IMR-90 (cell line): ENCODE measurements at regions not wholly inside any gene's neighbourhood (a gene's known extent, or its start where the extent isn't known, plus 50 kb on each side); places are given as distances from the start of the nearest gene placed in this dataset.

Experiments used
- ATAC-seq: fragments of 200-7000 bp; cut with Tn5 transposase; 2 replicates; pipeline ENCODE4 v1.9.1; 2020; ENCODE audit warnings: low read depth, mild to moderate bottlenecking, moderate library complexity
- BruUV-seq: library from RNA; stranded (reverse); fragments of 400-500 nt; replicated peaks from 2 replicates; lab custom pipeline; 2021; lab: Mats Ljungman, UMichigan
- CTCF ChIA-PET: fragments of 300-600 bp; formaldehyde crosslinking; extraction: SDS; loops from one replicate; lab custom pipeline; 2021; ENCODE audit warnings: antibody characterized with exemption; lab: Yijun Ruan, JAX
- POLR2A ChIA-PET: fragments of 300-600 bp; sonication (Branson Sonifier 250); formaldehyde crosslinking; loops from one replicate; lab custom pipeline; 2022; ENCODE audit warnings: antibody characterized with exemption; ENCODE audit not compliant: unreplicated experiment; lab: Charles Lee
- DNase-seq: peaks from one replicate; pipeline ENCODE4 v3.0.0; 2013
- H2AFZ ChIP-seq: replicated peaks from 2 replicates; pipeline ENCODE3; 2013; ENCODE audit warnings: low read length, mild to moderate bottlenecking; ENCODE audit not compliant: poor library complexity
- H2AK5ac ChIP-seq: 2 replicates; pipeline ENCODE4 v1.6.1; 2013; ENCODE audit warnings: low read depth, low read length, inconsistent platforms
- H2AK9ac ChIP-seq: replicated peaks from 2 replicates; pipeline ENCODE3; 2013; ENCODE audit warnings: mild to moderate bottlenecking, low read depth, low read length, moderate library complexity; ENCODE audit not compliant: poor library complexity
- H2BK120ac ChIP-seq: 2 replicates; pipeline ENCODE4 v1.6.1; 2013; ENCODE audit warnings: low read depth, low read length, inconsistent platforms
- H2BK15ac ChIP-seq: 3 replicates; pipeline ENCODE4 v1.6.1; 2013; ENCODE audit warnings: low read depth, low read length, inconsistent platforms
- H2BK20ac ChIP-seq: 2 replicates; pipeline ENCODE4 v1.6.1; 2013; ENCODE audit warnings: low read depth, mild to moderate bottlenecking, inconsistent platforms, low read length, moderate library complexity
- H2BK5ac ChIP-seq: 2 replicates; pipeline ENCODE4 v1.6.1; 2013; ENCODE audit warnings: mild to moderate bottlenecking, low read depth, low read length, inconsistent platforms; ENCODE audit not compliant: poor library complexity, severe bottlenecking
- H3K14ac ChIP-seq: replicated peaks from 2 replicates; pipeline ENCODE4 v1.6.1; 2013; ENCODE audit warnings: low read depth, low read length, inconsistent platforms
- H3K18ac ChIP-seq: 2 replicates; pipeline ENCODE4 v1.6.1; 2013; ENCODE audit warnings: low read depth, low read length, control low read depth
- H3K23ac ChIP-seq: 2 replicates; pipeline ENCODE4 v1.6.1; 2013; ENCODE audit warnings: low read depth, low read length, inconsistent platforms
- H3K27ac ChIP-seq: 2 replicates; pipeline ENCODE4 v1.5.1; 2013; ENCODE audit warnings: mild to moderate bottlenecking, control low read depth, low read length; ENCODE audit not compliant: insufficient read depth
- H3K27me3 ChIP-seq: 2 replicates; pipeline ENCODE4 v1.6.1; 2013; ENCODE audit warnings: low read length; ENCODE audit not compliant: control insufficient read depth, insufficient read depth
- H3K36me3 ChIP-seq: 2 replicates; pipeline ENCODE4 v1.6.1; 2013; ENCODE audit warnings: low read length, mixed read lengths; ENCODE audit not compliant: control insufficient read depth, insufficient read depth
- H3K4ac ChIP-seq: 2 replicates; pipeline ENCODE4 v1.6.1; 2013; ENCODE audit warnings: low read depth, low read length, inconsistent platforms
- H3K4me1 ChIP-seq: 2 replicates; pipeline ENCODE4 v1.6.1; 2013; ENCODE audit warnings: low read length, mixed read lengths; ENCODE audit not compliant: control insufficient read depth, insufficient read depth
- H3K4me2 ChIP-seq: 2 replicates; pipeline ENCODE4 v1.6.1; 2013; ENCODE audit warnings: low read depth, mild to moderate bottlenecking, control low read depth, low read length, moderate library complexity
- H3K4me3 ChIP-seq: 2 replicates; pipeline ENCODE4 v1.5.1; 2013; ENCODE audit warnings: low read depth, mild to moderate bottlenecking, control low read depth, low read length, moderate library complexity; ENCODE audit not compliant: insufficient read depth
- H3K56ac ChIP-seq: 2 replicates; pipeline ENCODE4 v1.6.1; 2013; ENCODE audit warnings: low read length, inconsistent platforms; ENCODE audit not compliant: insufficient read depth; ENCODE audit errors: extremely low read depth
- H3K79me1 ChIP-seq, 2 experiments: 2 replicates each; pipeline ENCODE4 v1.6.1; 2013; ENCODE audit warnings: low read length in 2 of 2, inconsistent platforms in 1 of 2, low read depth in 1 of 2
- H3K9ac ChIP-seq: 2 replicates; pipeline ENCODE4 v1.6.1; 2013; ENCODE audit warnings: low read depth, low read length, control low read depth
- H3K9me1 ChIP-seq: 2 replicates; pipeline ENCODE4 v1.6.1; 2013; ENCODE audit warnings: low read length, inconsistent platforms; ENCODE audit not compliant: insufficient read depth
- H3K9me3 ChIP-seq: 2 replicates; pipeline ENCODE4 v1.6.1; 2013; ENCODE audit warnings: low read length; ENCODE audit not compliant: control insufficient read depth, insufficient read depth
- H4K20me1 ChIP-seq: 2 replicates; pipeline ENCODE4 v1.6.1; 2013; ENCODE audit warnings: low read length, inconsistent platforms; ENCODE audit not compliant: insufficient read depth
- H4K5ac ChIP-seq: 2 replicates; pipeline ENCODE4 v1.6.1; 2013; ENCODE audit warnings: mild to moderate bottlenecking, low read depth, low read length, control low read depth
- H4K8ac ChIP-seq, 2 experiments: 2 replicates each; pipeline ENCODE4 v1.6.1; 2013; ENCODE audit warnings: low read depth in 2 of 2, low read length in 2 of 2, control low read depth in 1 of 2, inconsistent platforms in 1 of 2
- H4K91ac ChIP-seq: 2 replicates; pipeline ENCODE4 v1.6.1; 2013; ENCODE audit warnings: low read depth, low read length, inconsistent platforms; ENCODE audit not compliant: insufficient read depth
- BHLHE40 ChIP-seq: fragments of 150-350 bp; IDR thresholded peaks from 2 replicates; pipeline ENCODE4 v1.6.1; 2016; ENCODE audit warnings: mild to moderate bottlenecking, low read depth, low read length
- CEBPB ChIP-seq: IDR thresholded peaks from 2 replicates; pipeline ENCODE4 v1.6.1; 2012; ENCODE audit warnings: low read depth, low read length, improper control_type of control experiment
- CHD1 ChIP-seq: IDR thresholded peaks from 2 replicates; pipeline ENCODE4 v1.6.1; 2012; ENCODE audit warnings: low read depth, low read length, improper control_type of control experiment
- CTCF ChIP-seq: conservative IDR thresholded peaks from 2 replicates; pipeline ENCODE4 v1.5.1; 2012; ENCODE audit warnings: mild to moderate bottlenecking, low read depth, low read length, improper control_type of control experiment
- ELK1 ChIP-seq: fragments of 150-350 bp; IDR thresholded peaks from 2 replicates; pipeline ENCODE4 v1.6.1; 2016; ENCODE audit warnings: low read depth, mild to moderate bottlenecking, low read length, moderate library complexity, borderline replicate concordance
- FOS ChIP-seq: fragments of 150-350 bp; IDR thresholded peaks from 2 replicates; pipeline ENCODE4 v1.6.1; 2016; ENCODE audit warnings: low read depth, low read length
- MAFK ChIP-seq: IDR thresholded peaks from 2 replicates; pipeline ENCODE4 v1.6.1; 2012; ENCODE audit warnings: low read depth, low read length, improper control_type of control experiment
- MAZ ChIP-seq: IDR thresholded peaks from 2 replicates; pipeline ENCODE4 v1.6.1; 2012; ENCODE audit warnings: low read depth, mild to moderate bottlenecking, low read length, improper control_type of control experiment, moderate library complexity, borderline replicate concordance
- MXI1 ChIP-seq: IDR thresholded peaks from 2 replicates; pipeline ENCODE4 v1.6.1; 2012; ENCODE audit warnings: low read depth, mild to moderate bottlenecking, low read length, moderate library complexity, borderline replicate concordance
- NFE2L2 ChIP-seq: fragments of 150-350 bp; IDR thresholded peaks from 2 replicates; pipeline ENCODE4 v1.6.1; 2016; ENCODE audit warnings: low read depth, mild to moderate bottlenecking, low read length
- POLR2A ChIP-seq: IDR thresholded peaks from 2 replicates; pipeline ENCODE4 v1.6.1; 2012; ENCODE audit warnings: mild to moderate bottlenecking, low read depth, low read length
- RAD21 ChIP-seq: IDR thresholded peaks from 2 replicates; pipeline ENCODE4 v1.6.1; 2012; ENCODE audit warnings: low read length, improper control_type of control experiment
- RCOR1 ChIP-seq: IDR thresholded peaks from 2 replicates; pipeline ENCODE4 v1.6.1; 2012; ENCODE audit warnings: mild to moderate bottlenecking, low read length, improper control_type of control experiment; ENCODE audit not compliant: insufficient replicate concordance
- RFX5 ChIP-seq: IDR thresholded peaks from 2 replicates; pipeline ENCODE4 v1.8.0; 2012; ENCODE audit warnings: low read depth, mild to moderate bottlenecking, low read length, moderate library complexity
- SMC3 ChIP-seq: fragments of 150-350 bp; IDR thresholded peaks from 2 replicates; pipeline ENCODE4 v1.6.1; 2016; ENCODE audit warnings: low read depth, mild to moderate bottlenecking, antibody characterized with exemption, low read length, moderate library complexity
- USF2 ChIP-seq: fragments of 150-350 bp; IDR thresholded peaks from 2 replicates; pipeline ENCODE4 v1.6.1; 2017; ENCODE audit warnings: mild to moderate bottlenecking, antibody characterized with exemption, low read length, low read depth
- WGBS, 2 experiments: methylation state at CpG; one replicate each; pipeline versions ENCODE4 v1.1.5 to v1.1.7; 2013; ENCODE audit warnings: missing lambda C conversion rate in 2 of 2; ENCODE audit not compliant: insufficient read length in 1 of 2; ENCODE audit errors: extremely low coverage in 2 of 2; 5-methylcytosine and 5-hydroxymethylcytosine counted together
- dilution Hi-C: fragments of 300-500 bp; cut with HindIII; formaldehyde crosslinking; loops from one replicate; pipeline ENCODE4 v1.14.3; 2018; ENCODE audit warnings: low sequenced_read_pairs; ENCODE audit not compliant: unreplicated experiment
- in situ Hi-C: fragments of 300-500 bp; cut with MboI; formaldehyde crosslinking; loops from 3 replicates; pipeline ENCODE4 v1.14.3; 2019; ENCODE audit warnings: low sequenced_read_pairs, inconsistent platforms, mixed read lengths
- intact Hi-C: fragments of 100-400 bp; cut with micrococcal nuclease; formaldehyde crosslinking; loops from 2 replicates; pipeline ENCODE4 v1.10.0; 2022

GRCh38 chrX:110432906-110433215, 74.2 kb downstream of the RTL9 start:
- Histone ChIP-seq H3K4me3 (no peak overlapping the region), H2AK9ac (no peak overlapping the region), H2BK20ac (no peak overlapping the region), H3K23ac (no peak overlapping the region), H4K5ac (no peak overlapping the region), H3K9me1 (no peaks in the 10 kb centered on the region), H3K27ac (no peak overlapping the region), H3K4ac (no peak overlapping the region), H3K9me3 (no peaks in the 10 kb centered on the region), H3K36me3 (no peaks in the 10 kb centered on the region), H3K56ac (no peak overlapping the region), H3K18ac (no peak overlapping the region), H3K27me3 (peaks cover 44% of the 10 kb centered on the region), H4K91ac (no peak overlapping the region), H4K8ac (no peak overlapping the region), H3K4me2 (no peak overlapping the region), H2BK5ac (no peak overlapping the region), H2BK15ac (no peak overlapping the region), H2AFZ (no peak overlapping the region), H2BK120ac (no peak overlapping the region), H2AK5ac (no peak overlapping the region), H3K4me1 (no peaks in the 10 kb centered on the region; the same call in 1 of the 2 replicates), H3K14ac (no peak overlapping the region), H3K79me1 (no peaks in the 10 kb centered on the region), H4K20me1 (no peaks in the 10 kb centered on the region), H3K9ac (no peak overlapping the region)
- TF ChIP-seq RFX5 = no peak
- TF ChIP-seq FOS = no peak
- TF ChIP-seq MAFK = no peak
- TF ChIP-seq BHLHE40 = no peak
- TF ChIP-seq NFE2L2 = no peak
- TF ChIP-seq POLR2A = no peak
- no peak for TF ChIP-seq CTCF
- no peak for TF ChIP-seq MAZ
- TF ChIP-seq ELK1 = no peak
- no peak for TF ChIP-seq MXI1
- no peak for TF ChIP-seq SMC3
- TF ChIP-seq RCOR1 = no peak
- no peak for TF ChIP-seq RAD21
- no peak for TF ChIP-seq CEBPB
- no peak for TF ChIP-seq CHD1
- no peak for TF ChIP-seq USF2
- BruUV-seq = no TSS peak
- POLR2A ChIA-PET = no interaction called here
- no peak for ATAC-seq
- dilution Hi-C loops (no loop called here), in situ Hi-C loops (no loop called here), intact Hi-C loops (no loop called here)
- DNase-seq = no peak
- CTCF ChIA-PET = interaction anchor here (1.6 kb wide), 1 partner anchor 8 kb away, joined by 4 read pairs; no protein-coding TSS in a partner anchor
- WGBS, 2 experiments = 50% methylated on average over 1 of the region's 6 CpGs; no CpG with 5 or more reads in 1 of the 2 experiments
